Renal cortical epithelial cell (primary cell): ENCODE measurements at regions not wholly inside any gene's neighbourhood (a gene's known extent, or its start where the extent isn't known, plus 50 kb on each side); places are given as distances from the start of the nearest gene placed in this dataset.
A peak's percentile ranks its signal among the peaks of the same experiment; 100 is the strongest.

ENCODE experiments used
- DNase-seq: peaks from one replicate; pipeline ENCODE4 v3.0.0-alpha.2; 2011; ENCODE audit warnings: low read depth

- DNase-seq = no peak
These were observed 407.0 kb downstream of the PID1 start for GRCh38 chr2:228864131-228864530.

GRCh38 chr2:228860601-228861285 lies 410.3 kb downstream of the PID1 start:
- no peak for DNase-seq

- no peak for DNase-seq
These were observed 417.9 kb downstream of the PID1 start for GRCh38 chr2:228853151-228853550.

- peak; percentile 55 for DNase-seq
These were observed 422.4 kb downstream of the PID1 start for GRCh38 chr2:228848638-228849037.

GRCh38 chr2:228847684-228848083 lies 423.4 kb downstream of the PID1 start:
- no peak for DNase-seq

- no peak for DNase-seq
These were observed 424.9 kb downstream of the PID1 start for GRCh38 chr2:228846161-228846560.

- no peak for DNase-seq
These were observed 425.7 kb downstream of the PID1 start for GRCh38 chr2:228845162-228845925.

- DNase-seq = peak; percentile 53
These were observed 429.2 kb downstream of the PID1 start for GRCh38 chr2:228841877-228842276.

- DNase-seq = no peak
These were observed 429.6 kb downstream of the PID1 start for GRCh38 chr2:228841475-228841874.

GRCh38 chr2:228840743-228841114 lies 430.4 kb downstream of the PID1 start:
- no peak for DNase-seq

GRCh38 chr2:228840113-228840742 lies 430.9 kb downstream of the PID1 start:
- DNase-seq = no peak

GRCh38 chr2:228839421-228839876 lies 431.6 kb downstream of the PID1 start:
- peak; percentile 47 for DNase-seq

GRCh38 chr2:228838819-228839218 lies 432.3 kb downstream of the PID1 start:
- DNase-seq = no peak

GRCh38 chr2:228828397-228828796 lies 442.7 kb downstream of the PID1 start:
- no peak for DNase-seq

- DNase-seq = no peak
These were observed 443.9 kb downstream of the PID1 start for GRCh38 chr2:228827056-228827700.

- DNase-seq = peak; percentile 10
These were observed 451.4 kb downstream of the PID1 start for GRCh38 chr2:228819701-228820100.

GRCh38 chr2:228802181-228803071 lies 468.7 kb downstream of the PID1 start:
- DNase-seq = no peak

GRCh38 chr2:228801451-228801850 lies 469.6 kb downstream of the PID1 start:
- no peak for DNase-seq

- DNase-seq = peak; percentile 2
These were observed 471.9 kb downstream of the PID1 start for GRCh38 chr2:228799208-228799588.

GRCh38 chr2:228798458-228799207 lies 472.5 kb downstream of the PID1 start:
- DNase-seq = no peak

GRCh38 chr2:228796386-228796785 lies 474.7 kb downstream of the PID1 start:
- DNase-seq = no peak
